ENCODE measurements at regions not wholly inside any gene's neighbourhood (a gene's known extent, or its start where the extent isn't known, plus 50 kb on each side); places are given as distances from the start of the nearest gene placed in this dataset.

- TF ChIP-seq, protein P1, sequence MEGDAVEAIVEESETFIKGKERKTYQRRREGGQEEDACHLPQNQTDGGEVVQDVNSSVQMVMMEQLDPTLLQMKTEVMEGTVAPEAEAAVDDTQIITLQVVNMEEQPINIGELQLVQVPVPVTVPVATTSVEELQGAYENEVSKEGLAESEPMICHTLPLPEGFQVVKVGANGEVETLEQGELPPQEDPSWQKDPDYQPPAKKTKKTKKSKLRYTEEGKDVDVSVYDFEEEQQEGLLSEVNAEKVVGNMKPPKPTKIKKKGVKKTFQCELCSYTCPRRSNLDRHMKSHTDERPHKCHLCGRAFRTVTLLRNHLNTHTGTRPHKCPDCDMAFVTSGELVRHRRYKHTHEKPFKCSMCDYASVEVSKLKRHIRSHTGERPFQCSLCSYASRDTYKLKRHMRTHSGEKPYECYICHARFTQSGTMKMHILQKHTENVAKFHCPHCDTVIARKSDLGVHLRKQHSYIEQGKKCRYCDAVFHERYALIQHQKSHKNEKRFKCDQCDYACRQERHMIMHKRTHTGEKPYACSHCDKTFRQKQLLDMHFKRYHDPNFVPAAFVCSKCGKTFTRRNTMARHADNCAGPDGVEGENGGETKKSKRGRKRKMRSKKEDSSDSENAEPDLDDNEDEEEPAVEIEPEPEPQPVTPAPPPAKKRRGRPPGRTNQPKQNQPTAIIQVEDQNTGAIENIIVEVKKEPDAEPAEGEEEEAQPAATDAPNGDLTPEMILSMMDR (IDR thresholded peaks at IDR 0.05): no peak
- no peak for TF ChIP-seq POLR2A (IDR thresholded peaks at IDR 0.05)
Measured at GRCh38 chr5:158531860-158532259, 567.9 kb downstream of the EBF1 start.

Measured in thyroid gland (tissue), 4 donors.